WTC11 (cell line): ENCODE measurements at regions not wholly inside any gene's neighbourhood (a gene's known extent, or its start where the extent isn't known, plus 50 kb on each side); places are given as distances from the start of the nearest gene placed in this dataset.

Experiments
- ATAC-seq: fragments of 200-7000 bp; cut with Tn5 transposase; 2 replicates; pipeline ENCODE4 v1.10.0; 2021; ENCODE audit warnings: mild to moderate bottlenecking, moderate library complexity
- CTCF ChIA-PET: fragments of 300-600 bp; sonication (Branson Sonifier 250); formaldehyde crosslinking; loops from one replicate; lab custom pipeline; 2021; ENCODE audit warnings: antibody characterized with exemption; lab: Charles Lee
- POLR2A ChIA-PET: fragments of 350-600 bp; sonication (Branson Sonifier 250); formaldehyde crosslinking; loops from one replicate; lab custom pipeline; 2021; ENCODE audit warnings: antibody characterized with exemption; lab: Charles Lee
- DNase-seq: peaks from one replicate; pipeline ENCODE4 v3.0.0; 2021; ENCODE audit warnings: low spot score
- H3K27ac Mint-ChIP-seq: 2 replicates; pipeline ENCODE4 v1.8.0; 2021; ENCODE audit warnings: mixed read lengths
- H3K27me3 Mint-ChIP-seq: 2 replicates; pipeline ENCODE4 v1.8.0; 2021; ENCODE audit warnings: low read depth, mild to moderate bottlenecking, moderate library complexity, mixed read lengths
- H3K36me3 Mint-ChIP-seq: 2 replicates; pipeline ENCODE4 v1.8.0; 2021; ENCODE audit warnings: mixed read lengths
- H3K4me1 Mint-ChIP-seq: 2 replicates; pipeline ENCODE4 v1.8.0; 2022; ENCODE audit warnings: mixed read lengths
- H3K4me3 Mint-ChIP-seq: 2 replicates; pipeline ENCODE4 v1.8.0; 2021; ENCODE audit warnings: mild to moderate bottlenecking, moderate library complexity, mixed read lengths
- H3K9me3 Mint-ChIP-seq: 2 replicates; pipeline ENCODE4 v1.8.0; 2021; ENCODE audit warnings: mixed read lengths
- ATF2 ChIP-seq: sonication (generic); formaldehyde crosslinking; IDR thresholded peaks from 2 replicates; pipeline ENCODE4 v1.8.1; 2022; ENCODE audit warnings: low read depth, missing genetic modification reagents, borderline replicate concordance
- CBFB ChIP-seq: sonication (generic); formaldehyde crosslinking; IDR thresholded peaks from 2 replicates; pipeline ENCODE4 v1.8.1; 2022; ENCODE audit warnings: mild to moderate bottlenecking, low read depth, missing genetic modification reagents
- CDX4 ChIP-seq: fragments of 250-450 bp; sonication (Bioruptor Pico); IDR thresholded peaks from 2 replicates; pipeline ENCODE4 v1.9.0; 2021; ENCODE audit warnings: moderate library complexity, mild to moderate bottlenecking, inconsistent platforms, borderline replicate concordance
- ETV6 ChIP-seq: sonication (generic); formaldehyde crosslinking; IDR thresholded peaks from 2 replicates; pipeline ENCODE4 v1.8.1; 2022; ENCODE audit warnings: mild to moderate bottlenecking, missing genetic modification reagents
- HMGA2 ChIP-seq: fragments of 250-450 bp; sonication (Bioruptor Pico); IDR thresholded peaks from 2 replicates; pipeline ENCODE4 v1.4.0; 2021; ENCODE audit warnings: mild to moderate bottlenecking, moderate library complexity
- JAZF1 ChIP-seq: fragments of 250-450 bp; sonication (Bioruptor Pico); IDR thresholded peaks from 2 replicates; pipeline ENCODE4 v1.9.0; 2021; ENCODE audit warnings: moderate library complexity, mild to moderate bottlenecking, inconsistent platforms
- OVOL2 ChIP-seq: fragments of 250-450 bp; sonication (Bioruptor Pico); IDR thresholded peaks from 2 replicates; pipeline ENCODE4 v1.9.0; 2021; ENCODE audit warnings: mild to moderate bottlenecking, borderline replicate concordance
- PRDM15 ChIP-seq: sonication (generic); formaldehyde crosslinking; IDR thresholded peaks from 2 replicates; pipeline ENCODE4 v1.8.0; 2022; ENCODE audit warnings: missing genetic modification reagents
- RORB ChIP-seq: fragments of 250-450 bp; sonication (Bioruptor Pico); IDR thresholded peaks from 2 replicates; pipeline ENCODE4 v1.9.0; 2021; ENCODE audit warnings: mild to moderate bottlenecking
- TP53 ChIP-seq: sonication (generic); formaldehyde crosslinking; IDR thresholded peaks from 2 replicates; pipeline ENCODE4 v1.8.1; 2023; ENCODE audit warnings: mild to moderate bottlenecking, missing genetic modification reagents
- USF1 ChIP-seq: sonication (generic); formaldehyde crosslinking; IDR thresholded peaks from 2 replicates; pipeline ENCODE4 v1.8.0; 2022; ENCODE audit warnings: mild to moderate bottlenecking, missing genetic modification reagents
- USF2 ChIP-seq: sonication (generic); formaldehyde crosslinking; IDR thresholded peaks from 2 replicates; pipeline ENCODE4 v1.8.1; 2023; ENCODE audit warnings: mild to moderate bottlenecking, missing genetic modification reagents, moderate library complexity
- ZNF425 ChIP-seq: fragments of 250-450 bp; sonication (Bioruptor Pico); conservative IDR thresholded peaks from 2 replicates; pipeline ENCODE4 v1.9.0; 2021; ENCODE audit warnings: mild to moderate bottlenecking

GRCh38 chrX:118220509-118220908, 103.9 kb upstream of the KLHL13 start:
- ATAC-seq (no peak), DNase-seq (no peak)
- CTCF ChIA-PET: no interaction called here
- Mint-ChIP-seq H3K27me3 (no peaks in the 10 kb centered on the region), H3K4me1 (no peaks in the 10 kb centered on the region), H3K9me3 (no peaks in the 10 kb centered on the region), H3K27ac (no peak overlapping the region), H3K36me3 (no peaks in the 10 kb centered on the region), H3K4me3 (no peak overlapping the region)
- POLR2A ChIA-PET: no interaction called here
- TF ChIP-seq PRDM15 (CRISPR knock-in tag): no peak
- no peak for TF ChIP-seq CBFB (CRISPR knock-in tag)

GRCh38 chrX:118221270-118221669, 104.7 kb upstream of the KLHL13 start:
- no peak for ATAC-seq
- H3K9me3 Mint-ChIP-seq: no peaks in the 10 kb centered on the region
- DNase-seq: no peak
- POLR2A ChIA-PET: no interaction called here
- CTCF ChIA-PET: no interaction called here
- no peaks in the 10 kb centered on the region for H3K36me3 Mint-ChIP-seq
- no peak overlapping the region for H3K27ac Mint-ChIP-seq
- H3K27me3 Mint-ChIP-seq: no peaks in the 10 kb centered on the region
- no peak for TF ChIP-seq ZNF425 (CRISPR knock-in tag)
- no peak for TF ChIP-seq USF1
- TF ChIP-seq OVOL2 (CRISPR knock-in tag): no peak
- TF ChIP-seq HMGA2 (CRISPR knock-in tag): no peak
- no peak for TF ChIP-seq RORB (CRISPR knock-in tag)
- TF ChIP-seq PRDM15 (CRISPR knock-in tag): no peak
- no peak for TF ChIP-seq USF2
- TF ChIP-seq JAZF1 (CRISPR knock-in tag): no peak
- no peak for TF ChIP-seq ATF2 (CRISPR knock-in tag)
- TF ChIP-seq ETV6 (CRISPR knock-in tag): no peak
- TF ChIP-seq CDX4: no peak
- no peak for TF ChIP-seq TP53 (CRISPR knock-in tag)
- TF ChIP-seq, all 79 proteins: peak for 0
- H3K4me3 Mint-ChIP-seq: no peak overlapping the region
- H3K4me1 Mint-ChIP-seq: no peaks in the 10 kb centered on the region
